Type B pancreatic cell (in vitro differentiated cells): ENCODE measurements at regions not wholly inside any gene's neighbourhood (a gene's known extent, or its start where the extent isn't known, plus 50 kb on each side); places are given as distances from the start of the nearest gene placed in this dataset.

Source experiments
- DNase-seq: peaks from one replicate; pipeline ENCODE4 v3.0.0; 2021; ENCODE audit warnings: mixed read lengths; ENCODE audit not compliant: unreplicated experiment; ENCODE audit errors: extremely low spot score
- H3K27ac Mint-ChIP-seq: 2 replicates; pipeline ENCODE4 v1.8.0; 2021; ENCODE audit warnings: mild to moderate bottlenecking, mixed read lengths
- H3K27me3 Mint-ChIP-seq: 2 replicates; pipeline ENCODE4 v1.8.0; 2021; ENCODE audit warnings: mixed read lengths
- H3K36me3 Mint-ChIP-seq: 2 replicates; pipeline ENCODE4 v1.8.0; 2021; ENCODE audit warnings: mixed read lengths
- H3K4me1 Mint-ChIP-seq: one replicate; pipeline ENCODE4 v1.8.0; 2021; ENCODE audit warnings: mixed read lengths; ENCODE audit not compliant: unreplicated experiment
- H3K4me3 Mint-ChIP-seq: 2 replicates; pipeline ENCODE4 v1.8.0; 2021; ENCODE audit warnings: mild to moderate bottlenecking, mixed read lengths
- H3K9me3 Mint-ChIP-seq: 2 replicates; pipeline ENCODE4 v1.8.0; 2021; ENCODE audit warnings: mixed read lengths
- CTCF ChIP-seq: fragments of 200-600 bp; sonication (generic); conservative IDR thresholded peaks from 2 replicates; pipeline ENCODE4 v1.5.0; 2021; ENCODE audit warnings: antibody characterized with exemption, mild to moderate bottlenecking

GRCh38 chr6:145044641-145045246, 690.6 kb downstream of the EPM2A start:
- H3K4me3 Mint-ChIP-seq = no peak overlapping the region
- peaks cover 7% of the 10 kb centered on the region for H3K4me1 Mint-ChIP-seq
- no peak overlapping the region for H3K27ac Mint-ChIP-seq
- peaks cover 5% of the 10 kb centered on the region for H3K9me3 Mint-ChIP-seq
- DNase-seq = no peak
- H3K27me3 Mint-ChIP-seq = peaks cover 21% of the 10 kb centered on the region
- no peak for TF ChIP-seq CTCF
- no peaks in the 10 kb centered on the region for H3K36me3 Mint-ChIP-seq

- peaks cover 18% of the 10 kb centered on the region for H3K27me3 Mint-ChIP-seq
- H3K9me3 Mint-ChIP-seq = peaks cover 5% of the 10 kb centered on the region
- peaks cover 7% of the 10 kb centered on the region for H3K4me1 Mint-ChIP-seq
- TF ChIP-seq CTCF = no peak
- no peak for DNase-seq
- no peaks in the 10 kb centered on the region for H3K36me3 Mint-ChIP-seq
- H3K27ac Mint-ChIP-seq = no peak overlapping the region
- no peak overlapping the region for H3K4me3 Mint-ChIP-seq
Observed at GRCh38 chr6:145045582-145045981, 689.7 kb downstream of the EPM2A start.

DNA sequence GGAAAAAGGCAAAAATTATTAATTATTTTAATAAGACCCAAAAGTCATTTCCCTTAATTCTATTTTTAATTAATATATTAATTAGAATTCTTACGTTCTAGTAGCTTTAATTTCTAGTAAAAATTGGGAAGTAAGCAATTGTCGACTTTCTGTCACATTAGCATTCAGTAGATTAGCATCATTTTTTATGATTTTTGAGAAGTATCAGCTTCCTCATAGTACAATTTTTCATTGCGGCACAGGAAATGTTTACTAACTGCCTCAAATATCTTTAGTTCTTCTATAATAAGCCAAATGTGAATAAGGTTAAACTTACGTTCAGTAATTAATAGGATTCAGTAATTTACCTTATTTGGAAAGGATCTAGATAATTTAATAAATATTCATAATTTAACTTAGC, 687.4 kb downstream of the EPM2A start:
- Mint-ChIP-seq H3K9me3 (no peaks in the 10 kb centered on the region), H3K4me1 (peaks cover 7% of the 10 kb centered on the region), H3K27me3 (peaks cover 9% of the 10 kb centered on the region), H3K27ac (no peak overlapping the region), H3K36me3 (no peaks in the 10 kb centered on the region), H3K4me3 (no peak overlapping the region)
- TF ChIP-seq CTCF = no peak
- DNase-seq = no peak

DNA sequence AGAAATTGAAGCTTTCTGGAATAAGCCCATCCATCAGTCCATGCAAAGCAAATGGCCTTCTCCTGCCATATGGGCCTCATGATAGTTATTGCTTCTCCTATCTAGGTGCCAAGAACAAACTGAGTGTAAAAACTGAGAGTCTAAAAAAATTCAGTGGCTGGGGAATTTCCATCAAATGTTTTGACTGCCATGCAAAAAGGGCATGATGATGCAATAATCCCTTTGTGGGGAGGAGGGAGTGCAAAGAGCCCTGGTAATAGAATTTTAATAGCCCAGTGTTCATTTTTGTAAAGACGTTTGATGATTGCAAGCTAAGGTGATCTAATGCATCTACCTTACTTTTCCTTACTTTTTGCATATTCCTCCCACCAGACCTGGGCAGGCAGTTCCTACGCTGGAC, 683.7 kb downstream of the EPM2A start:
- DNase-seq = no peak
- H3K27me3 Mint-ChIP-seq = no peaks in the 10 kb centered on the region
- no peak for TF ChIP-seq CTCF
- H3K27ac Mint-ChIP-seq = no peak overlapping the region
- no peak overlapping the region for H3K4me3 Mint-ChIP-seq
- no peaks in the 10 kb centered on the region for H3K9me3 Mint-ChIP-seq
- no peaks in the 10 kb centered on the region for H3K36me3 Mint-ChIP-seq
- H3K4me1 Mint-ChIP-seq = no peaks in the 10 kb centered on the region

DNA sequence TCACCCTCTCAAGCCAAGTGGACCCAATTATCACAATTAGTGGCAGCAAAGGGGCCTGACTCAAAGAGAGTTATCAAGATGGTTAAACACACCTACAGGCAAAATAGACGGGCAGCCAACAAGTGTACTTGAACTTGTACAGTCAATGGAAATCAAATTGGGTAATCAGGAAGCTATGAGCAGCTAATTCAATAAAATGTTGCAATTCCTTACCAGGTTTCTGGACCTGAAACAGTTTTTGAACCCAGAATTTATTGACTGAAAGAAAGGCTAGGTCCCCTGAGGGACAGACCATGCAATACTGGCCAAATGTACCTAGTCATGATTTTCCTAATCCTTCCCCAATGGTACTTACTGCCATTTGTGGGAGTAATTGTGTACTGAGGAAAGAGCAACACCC, 679.8 kb downstream of the EPM2A start:
- no peaks in the 10 kb centered on the region for H3K4me1 Mint-ChIP-seq
- no peak overlapping the region for H3K27ac Mint-ChIP-seq
- no peak overlapping the region for H3K4me3 Mint-ChIP-seq
- peaks cover 13% of the 10 kb centered on the region for H3K27me3 Mint-ChIP-seq
- H3K9me3 Mint-ChIP-seq = no peaks in the 10 kb centered on the region
- H3K36me3 Mint-ChIP-seq = no peaks in the 10 kb centered on the region
- TF ChIP-seq CTCF = no peak
- no peak for DNase-seq

GRCh38 chr6:145060714-145061113, 674.6 kb downstream of the EPM2A start:
- DNase-seq = no peak
- Mint-ChIP-seq H3K36me3 (no peaks in the 10 kb centered on the region), H3K27ac (no peak overlapping the region), H3K27me3 (peaks cover 17% of the 10 kb centered on the region), H3K9me3 (no peaks in the 10 kb centered on the region), H3K4me3 (no peak overlapping the region), H3K4me1 (no peaks in the 10 kb centered on the region)
- no peak for TF ChIP-seq CTCF
